A549 (cell line): ENCODE measurements at regions not wholly inside any gene's neighbourhood (a gene's known extent, or its start where the extent isn't known, plus 50 kb on each side); places are given as distances from the start of the nearest gene placed in this dataset.
A peak's percentile ranks its signal among the peaks of the same experiment; 100 is the strongest.

Experiments
- ATAC-seq, 2 experiments: fragments of 200-7000 bp in 1 of 2; fragments of >200 bp in 1 of 2; cut with Nextera tagmentation in 1 of 2; cut with Tn5 transposase in 1 of 2; 3 replicates each; pipeline versions ENCODE4 v1.8.0 to v1.9.1; 2018 to 2020; ENCODE audit warnings: mild to moderate bottlenecking in 1 of 2, moderate library complexity in 1 of 2
- CTCF ChIA-PET: fragments of 300-600 bp; sonication (Branson Sonifier 250); formaldehyde crosslinking; extraction: SDS; loops from one replicate; lab custom pipeline; 2021; ENCODE audit warnings: antibody characterized with exemption, inconsistent platforms; lab: Yijun Ruan, JAX
- POLR2A ChIA-PET: fragments of 350-600 bp; formaldehyde crosslinking; extraction: SDS; loops from one replicate; lab custom pipeline; 2021; ENCODE audit warnings: antibody characterized with exemption, inconsistent platforms; lab: Yijun Ruan, JAX
- DNase-seq, 2 experiments: peaks; one replicate each; pipeline versions ENCODE4 v3.0.0 to v3.0.0-alpha.2; 2011 to 2016; ENCODE audit warnings: low read depth in 1 of 2, low spot score in 1 of 2
- FAIRE-seq: peaks from 2 replicates; lab custom pipeline; 2011; peaks lifted over from hg19 to GRCh38; lab: Jason Lieb, UNC
- H3K27ac ChIP-seq, 2 experiments: fragments of >200 bp; sonication (Bioruptor Twin); formaldehyde crosslinking; 3 replicates each; pipeline ENCODE4 v1.5.1; 2016 to 2017
- H3K4me1 ChIP-seq: fragments of >200 bp; sonication (Bioruptor Twin); formaldehyde crosslinking; 3 replicates; pipeline ENCODE4 v1.6.1; 2016
- H3K4me2 ChIP-seq: fragments of >200 bp; sonication (Bioruptor Twin); formaldehyde crosslinking; 3 replicates; pipeline ENCODE4 v1.6.1; 2016
- H3K4me3 ChIP-seq: fragments of >200 bp; sonication (Bioruptor Twin); formaldehyde crosslinking; 3 replicates; pipeline ENCODE4 v1.5.1; 2016
- H3K9me3 ChIP-seq: fragments of >200 bp; sonication (Bioruptor Twin); formaldehyde crosslinking; 3 replicates; pipeline ENCODE4 v1.6.1; 2016
- CBX2 ChIP-seq: fragments of 200-600 bp; sonication (generic); IDR thresholded peaks from 2 replicates; pipeline ENCODE4 v1.6.1; 2016; ENCODE audit warnings: low read depth, mild to moderate bottlenecking, borderline replicate concordance
- CBX8 ChIP-seq: fragments of 200-600 bp; sonication (generic); IDR thresholded peaks from 2 replicates; pipeline ENCODE4 v1.6.1; 2016
- CHD4 ChIP-seq: fragments of 200-600 bp; sonication (generic); IDR thresholded peaks from 2 replicates; pipeline ENCODE4 v1.6.1; 2016; ENCODE audit warnings: antibody characterized with exemption, mild to moderate bottlenecking, borderline replicate concordance
- CTCF ChIP-seq: fragments of >200 bp; sonication (Bioruptor Twin); formaldehyde crosslinking; IDR thresholded peaks from 3 replicates; pipeline ENCODE4 v1.5.1; 2016
- EHMT2 ChIP-seq: fragments of 200-600 bp; sonication (generic); IDR thresholded peaks from 2 replicates; pipeline ENCODE4 v1.6.1; 2016; ENCODE audit warnings: antibody characterized with exemption, low read depth, mild to moderate bottlenecking, moderate library complexity
- FOSB ChIP-seq: fragments of 250-450 bp; sonication (Bioruptor Pico); IDR thresholded peaks from 2 replicates; pipeline ENCODE4 v1.5.0; 2020; ENCODE audit warnings: mild to moderate bottlenecking, moderate library complexity
- HEYL ChIP-seq: fragments of 250-450 bp; sonication (Bioruptor Pico); IDR thresholded peaks from 2 replicates; pipeline ENCODE4 v1.8.0; 2021; ENCODE audit warnings: mild to moderate bottlenecking, moderate library complexity
- JUNB ChIP-seq: fragments of >200 bp; sonication (Bioruptor Twin); formaldehyde crosslinking; IDR thresholded peaks from 2 replicates; pipeline ENCODE4 v1.6.1; 2016
- MAFK ChIP-seq: fragments of 450-650 bp; IDR thresholded peaks from 2 replicates; pipeline ENCODE4 v1.6.1; 2014; ENCODE audit not compliant: partially characterized antibody
- MAX ChIP-seq: IDR thresholded peaks from 2 replicates; pipeline ENCODE4 v1.6.1; 2012
- MAZ ChIP-seq: fragments of 150-350 bp; IDR thresholded peaks from 2 replicates; pipeline ENCODE4 v1.6.1; 2014; ENCODE audit warnings: antibody characterized with exemption, low read depth, low read length, borderline replicate concordance
- MYC ChIP-seq: IDR thresholded peaks from 2 replicates; pipeline ENCODE4 v1.6.1; 2012; ENCODE audit warnings: mild to moderate bottlenecking, inconsistent platforms, low read length, improper control_type of control experiment, borderline replicate concordance
- PHF8 ChIP-seq: fragments of 200-600 bp; sonication (generic); IDR thresholded peaks from 2 replicates; pipeline ENCODE4 v1.6.1; 2016; ENCODE audit warnings: low read depth, mild to moderate bottlenecking, antibody characterized with exemption, moderate library complexity, borderline replicate concordance
- POLR2AphosphoS2 ChIP-seq: conservative IDR thresholded peaks from 2 replicates; pipeline ENCODE4 v1.6.1; 2012; ENCODE audit warnings: low read length, improper control_type of control experiment, inconsistent platforms
- RAD21 ChIP-seq, 2 experiments: fragments of >200 bp in 1 of 2; sonication (Bioruptor Twin) in 1 of 2; formaldehyde crosslinking in 1 of 2; IDR thresholded peaks in 1 of 2; conservative IDR thresholded peaks in 1 of 2; 2 replicates in 1 of 2; 3 replicates in 1 of 2; pipeline ENCODE4 v1.6.1; 2012 to 2018; ENCODE audit warnings: inconsistent platforms in 1 of 2
- ZC3H11A ChIP-seq: fragments of 450-650 bp; IDR thresholded peaks from 2 replicates; pipeline ENCODE4 v1.6.1; 2014; ENCODE audit warnings: antibody characterized with exemption, mild to moderate bottlenecking
- ZNF302 ChIP-seq: fragments of 250-450 bp; sonication (Bioruptor Pico); IDR thresholded peaks from 2 replicates; pipeline ENCODE4 v1.9.0; 2021; ENCODE audit warnings: inconsistent platforms, mild to moderate bottlenecking, moderate library complexity
- ZSCAN20 ChIP-seq: fragments of 250-450 bp; sonication (Bioruptor Pico); IDR thresholded peaks from 2 replicates; pipeline ENCODE4 v1.8.0; 2022; ENCODE audit warnings: mild to moderate bottlenecking, moderate library complexity
- whole genome bisulfite sequencing: methylation state at CpG from one replicate; pipeline ENCODE4 v1.1.6; 2017; ENCODE audit errors: missing lambda C conversion rate; 5-methylcytosine and 5-hydroxymethylcytosine counted together
- TF ChIP-seq, protein P1 (sequence below): fragments of 250-450 bp; sonication (Bioruptor Pico); IDR thresholded peaks from 2 replicates; pipeline ENCODE4 v1.5.0; 2021; ENCODE audit warnings: mild to moderate bottlenecking, moderate library complexity, borderline replicate concordance
- TF ChIP-seq, protein P2 (sequence below): fragments of 200-600 bp; sonication (generic); IDR thresholded peaks from 2 replicates; pipeline ENCODE4 v1.6.1; 2016; ENCODE audit warnings: antibody characterized with exemption, mild to moderate bottlenecking, moderate library complexity

- 10% methylated on average over 1 of the region's 1 CpG for WGBS
- H3K4me2 ChIP-seq: peak overlapping the region; percentile 10; the same call in 2 of the 3 replicates
- FAIRE-seq: no peak
- TF ChIP-seq RAD21 (conservative IDR thresholded peaks at IDR 0.05 in 1 of 2, IDR thresholded peaks at IDR 0.05 in 1 of 2): no peak
- TF ChIP-seq ZSCAN20: no peak
- no peak for TF ChIP-seq PHF8
- no peak for TF ChIP-seq MAX
- TF ChIP-seq, all 56 proteins: peak for 0
- H3K4me1 ChIP-seq: peaks cover 9% of the 10 kb centered on the region; the same call in 1 of the 3 replicates
- DNase-seq (peak in 1 of 2 experiments; percentile 7), ATAC-seq (no peak)
- POLR2A ChIA-PET: no interaction called here
- CTCF ChIA-PET: no interaction called here
- H3K27ac ChIP-seq: no peak overlapping the region
- no peak overlapping the region for H3K4me3 ChIP-seq
- H3K9me3 ChIP-seq: no peaks in the 10 kb centered on the region
These were observed 279.6 kb downstream of the ADGB start for GRCh38 chr6:146878168-146878951.

- no peak for ATAC-seq
- H3K4me3 ChIP-seq: no peak overlapping the region
- CTCF ChIA-PET: no interaction called here
- FAIRE-seq: no peak
- POLR2A ChIA-PET: no interaction called here
- H3K9me3 ChIP-seq: no peaks in the 10 kb centered on the region
- DNase-seq: no peak
- peaks cover 9% of the 10 kb centered on the region; the same call in 1 of the 3 replicates for H3K4me1 ChIP-seq
- no peak overlapping the region for H3K27ac ChIP-seq
- 74% methylated on average over 2 of the region's 2 CpGs for WGBS
- TF ChIP-seq, protein P1, sequence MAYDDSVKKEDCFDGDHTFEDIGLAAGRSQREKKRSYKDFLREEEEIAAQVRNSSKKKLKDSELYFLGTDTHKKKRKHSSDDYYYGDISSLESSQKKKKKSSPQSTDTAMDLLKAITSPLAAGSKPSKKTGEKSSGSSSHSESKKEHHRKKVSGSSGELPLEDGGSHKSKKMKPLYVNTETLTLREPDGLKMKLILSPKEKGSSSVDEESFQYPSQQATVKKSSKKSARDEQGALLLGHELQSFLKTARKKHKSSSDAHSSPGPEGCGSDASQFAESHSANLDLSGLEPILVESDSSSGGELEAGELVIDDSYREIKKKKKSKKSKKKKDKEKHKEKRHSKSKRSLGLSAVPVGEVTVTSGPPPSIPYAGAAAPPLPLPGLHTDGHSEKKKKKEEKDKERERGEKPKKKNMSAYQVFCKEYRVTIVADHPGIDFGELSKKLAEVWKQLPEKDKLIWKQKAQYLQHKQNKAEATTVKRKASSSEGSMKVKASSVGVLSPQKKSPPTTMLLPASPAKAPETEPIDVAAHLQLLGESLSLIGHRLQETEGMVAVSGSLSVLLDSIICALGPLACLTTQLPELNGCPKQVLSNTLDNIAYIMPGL: no peak
- TF ChIP-seq FOSB (CRISPR knock-in tag) (no peak), POLR2AphosphoS2 (no peak), ZNF302 (CRISPR knock-in tag) (no peak), PHF8 (no peak), HEYL (CRISPR knock-in tag) (no peak), ZC3H11A (no peak), CHD4 (no peak), CBX8 (no peak), CTCF (no peak), CBX2 (no peak), MYC (no peak), MAFK (no peak), MAZ (no peak), JUNB (no peak), EHMT2 (no peak)
- TF ChIP-seq, protein P2, sequence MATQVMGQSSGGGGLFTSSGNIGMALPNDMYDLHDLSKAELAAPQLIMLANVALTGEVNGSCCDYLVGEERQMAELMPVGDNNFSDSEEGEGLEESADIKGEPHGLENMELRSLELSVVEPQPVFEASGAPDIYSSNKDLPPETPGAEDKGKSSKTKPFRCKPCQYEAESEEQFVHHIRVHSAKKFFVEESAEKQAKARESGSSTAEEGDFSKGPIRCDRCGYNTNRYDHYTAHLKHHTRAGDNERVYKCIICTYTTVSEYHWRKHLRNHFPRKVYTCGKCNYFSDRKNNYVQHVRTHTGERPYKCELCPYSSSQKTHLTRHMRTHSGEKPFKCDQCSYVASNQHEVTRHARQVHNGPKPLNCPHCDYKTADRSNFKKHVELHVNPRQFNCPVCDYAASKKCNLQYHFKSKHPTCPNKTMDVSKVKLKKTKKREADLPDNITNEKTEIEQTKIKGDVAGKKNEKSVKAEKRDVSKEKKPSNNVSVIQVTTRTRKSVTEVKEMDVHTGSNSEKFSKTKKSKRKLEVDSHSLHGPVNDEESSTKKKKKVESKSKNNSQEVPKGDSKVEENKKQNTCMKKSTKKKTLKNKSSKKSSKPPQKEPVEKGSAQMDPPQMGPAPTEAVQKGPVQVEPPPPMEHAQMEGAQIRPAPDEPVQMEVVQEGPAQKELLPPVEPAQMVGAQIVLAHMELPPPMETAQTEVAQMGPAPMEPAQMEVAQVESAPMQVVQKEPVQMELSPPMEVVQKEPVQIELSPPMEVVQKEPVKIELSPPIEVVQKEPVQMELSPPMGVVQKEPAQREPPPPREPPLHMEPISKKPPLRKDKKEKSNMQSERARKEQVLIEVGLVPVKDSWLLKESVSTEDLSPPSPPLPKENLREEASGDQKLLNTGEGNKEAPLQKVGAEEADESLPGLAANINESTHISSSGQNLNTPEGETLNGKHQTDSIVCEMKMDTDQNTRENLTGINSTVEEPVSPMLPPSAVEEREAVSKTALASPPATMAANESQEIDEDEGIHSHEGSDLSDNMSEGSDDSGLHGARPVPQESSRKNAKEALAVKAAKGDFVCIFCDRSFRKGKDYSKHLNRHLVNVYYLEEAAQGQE: no peak
- H3K4me2 ChIP-seq: no peak overlapping the region
These were observed 280.2 kb downstream of the ADGB start for GRCh38 chr6:146878952-146879340.
